Endothelial cell (in vitro differentiated cells): ENCODE measurements at regions not wholly inside any gene's neighbourhood (a gene's known extent, or its start where the extent isn't known, plus 50 kb on each side); places are given as distances from the start of the nearest gene placed in this dataset.

Experiments used
- DNase-seq: peaks from one replicate; pipeline ENCODE4 v3.0.0; 2021; ENCODE audit warnings: low spot score
- H3K27ac Mint-ChIP-seq: one replicate; pipeline ENCODE4 v1.8.0; 2021; ENCODE audit warnings: mixed read lengths, inconsistent platforms; ENCODE audit not compliant: unreplicated experiment
- H3K27me3 Mint-ChIP-seq: one replicate; pipeline ENCODE4 v1.8.0; 2021; ENCODE audit warnings: mild to moderate bottlenecking, moderate library complexity, mixed read lengths, inconsistent platforms; ENCODE audit not compliant: unreplicated experiment
- H3K36me3 Mint-ChIP-seq: one replicate; pipeline ENCODE4 v1.8.0; 2021; ENCODE audit warnings: mild to moderate bottlenecking, low read depth, mixed read lengths, inconsistent platforms; ENCODE audit not compliant: unreplicated experiment
- H3K4me1 Mint-ChIP-seq: one replicate; pipeline ENCODE4 v1.8.0; 2021; ENCODE audit warnings: mild to moderate bottlenecking, mixed read lengths, inconsistent platforms; ENCODE audit not compliant: unreplicated experiment
- H3K4me3 Mint-ChIP-seq: one replicate; pipeline ENCODE4 v1.8.0; 2021; ENCODE audit warnings: mild to moderate bottlenecking, mixed read lengths, inconsistent platforms; ENCODE audit not compliant: unreplicated experiment
- H3K9me3 Mint-ChIP-seq: one replicate; pipeline ENCODE4 v1.8.0; 2021; ENCODE audit warnings: mixed read lengths, inconsistent platforms; ENCODE audit not compliant: unreplicated experiment
- TF ChIP-seq, protein P1 (sequence below): fragments of 200-600 bp; sonication (generic); IDR thresholded peaks from one replicate; pipeline ENCODE4 v1.5.0; 2021; ENCODE audit warnings: antibody characterized with exemption; ENCODE audit not compliant: unreplicated experiment

GRCh38 chr2:184530959-184531358, 67.4 kb upstream of the ZNF804A start:
- H3K36me3 Mint-ChIP-seq, result peaks cover 6% of the 10 kb centered on the region
- H3K4me1 Mint-ChIP-seq, result no peaks in the 10 kb centered on the region
- no peak overlapping the region for H3K27ac Mint-ChIP-seq
- no peak for DNase-seq
- TF ChIP-seq, protein P1, sequence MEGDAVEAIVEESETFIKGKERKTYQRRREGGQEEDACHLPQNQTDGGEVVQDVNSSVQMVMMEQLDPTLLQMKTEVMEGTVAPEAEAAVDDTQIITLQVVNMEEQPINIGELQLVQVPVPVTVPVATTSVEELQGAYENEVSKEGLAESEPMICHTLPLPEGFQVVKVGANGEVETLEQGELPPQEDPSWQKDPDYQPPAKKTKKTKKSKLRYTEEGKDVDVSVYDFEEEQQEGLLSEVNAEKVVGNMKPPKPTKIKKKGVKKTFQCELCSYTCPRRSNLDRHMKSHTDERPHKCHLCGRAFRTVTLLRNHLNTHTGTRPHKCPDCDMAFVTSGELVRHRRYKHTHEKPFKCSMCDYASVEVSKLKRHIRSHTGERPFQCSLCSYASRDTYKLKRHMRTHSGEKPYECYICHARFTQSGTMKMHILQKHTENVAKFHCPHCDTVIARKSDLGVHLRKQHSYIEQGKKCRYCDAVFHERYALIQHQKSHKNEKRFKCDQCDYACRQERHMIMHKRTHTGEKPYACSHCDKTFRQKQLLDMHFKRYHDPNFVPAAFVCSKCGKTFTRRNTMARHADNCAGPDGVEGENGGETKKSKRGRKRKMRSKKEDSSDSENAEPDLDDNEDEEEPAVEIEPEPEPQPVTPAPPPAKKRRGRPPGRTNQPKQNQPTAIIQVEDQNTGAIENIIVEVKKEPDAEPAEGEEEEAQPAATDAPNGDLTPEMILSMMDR, result no peak
- no peaks in the 10 kb centered on the region for H3K27me3 Mint-ChIP-seq
- no peak overlapping the region for H3K4me3 Mint-ChIP-seq
- no peaks in the 10 kb centered on the region for H3K9me3 Mint-ChIP-seq

DNA sequence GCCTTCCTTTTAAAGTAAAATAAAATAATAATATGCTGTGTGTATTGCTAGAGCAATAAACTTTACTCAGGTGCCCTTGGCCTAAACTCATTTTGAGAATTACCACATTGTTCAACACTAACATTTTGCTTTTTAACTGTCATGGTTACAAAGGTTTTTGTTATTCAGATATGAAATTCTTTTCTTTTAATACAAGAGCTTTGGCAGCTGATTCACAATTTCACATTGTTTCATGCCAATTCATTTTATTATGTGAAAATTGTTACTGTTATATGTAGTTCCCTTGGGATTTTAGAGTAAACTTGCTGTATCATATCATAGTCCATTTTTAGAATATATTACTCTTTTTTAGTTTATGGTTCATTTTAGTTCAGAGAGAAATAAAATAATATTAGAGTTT, 65.8 kb upstream of the ZNF804A start:
- peaks cover 6% of the 10 kb centered on the region for H3K36me3 Mint-ChIP-seq
- H3K27ac Mint-ChIP-seq, result no peak overlapping the region
- H3K4me1 Mint-ChIP-seq, result no peaks in the 10 kb centered on the region
- no peak for DNase-seq
- no peak overlapping the region for H3K4me3 Mint-ChIP-seq
- TF ChIP-seq, protein P1, result no peak
- H3K9me3 Mint-ChIP-seq, result no peaks in the 10 kb centered on the region
- no peaks in the 10 kb centered on the region for H3K27me3 Mint-ChIP-seq

DNA sequence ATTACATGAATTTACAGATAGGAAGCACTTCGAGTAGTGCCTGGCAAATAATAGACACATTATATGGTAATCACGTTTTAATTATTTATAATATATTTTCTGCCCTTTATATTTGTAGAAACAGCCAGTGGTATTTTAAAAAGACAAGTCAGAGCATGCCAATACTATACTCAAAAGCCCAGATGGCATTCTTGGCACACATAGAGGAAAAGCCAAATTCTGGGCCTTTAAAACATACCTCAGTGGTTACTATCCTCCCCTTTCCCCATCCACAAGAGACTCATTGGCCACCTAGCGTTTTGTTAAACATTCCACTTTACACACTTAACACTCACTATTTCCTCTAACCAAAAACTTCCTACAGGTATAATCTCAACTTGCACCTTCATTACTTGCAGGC, 63.3 kb upstream of the ZNF804A start:
- Mint-ChIP-seq H3K4me3 (no peak overlapping the region), H3K4me1 (no peaks in the 10 kb centered on the region), H3K27me3 (no peaks in the 10 kb centered on the region), H3K27ac (no peak overlapping the region), H3K9me3 (no peaks in the 10 kb centered on the region), H3K36me3 (no peaks in the 10 kb centered on the region)
- TF ChIP-seq, protein P1, result no peak
- DNase-seq, result no peak

- DNase-seq, result no peak
- no peaks in the 10 kb centered on the region for H3K9me3 Mint-ChIP-seq
- H3K36me3 Mint-ChIP-seq, result no peaks in the 10 kb centered on the region
- no peak overlapping the region for H3K4me3 Mint-ChIP-seq
- H3K27ac Mint-ChIP-seq, result no peak overlapping the region
- no peaks in the 10 kb centered on the region for H3K4me1 Mint-ChIP-seq
- TF ChIP-seq, protein P1, result no peak
- H3K27me3 Mint-ChIP-seq, result peaks cover 3% of the 10 kb centered on the region
Observed at GRCh38 chr2:184540246-184540789, 58.0 kb upstream of the ZNF804A start.

- Mint-ChIP-seq H3K27ac (no peak overlapping the region), H3K27me3 (peaks cover 3% of the 10 kb centered on the region), H3K36me3 (no peaks in the 10 kb centered on the region), H3K4me1 (no peaks in the 10 kb centered on the region), H3K9me3 (no peaks in the 10 kb centered on the region), H3K4me3 (no peak overlapping the region)
- no peak for DNase-seq
- TF ChIP-seq, protein P1, result no peak
Observed at GRCh38 chr2:184541591-184541990, 56.7 kb upstream of the ZNF804A start.
